HG03439 (cell line): ENCODE measurements at regions not wholly inside any gene's neighbourhood (a gene's known extent, or its start where the extent isn't known, plus 50 kb on each side); places are given as distances from the start of the nearest gene placed in this dataset.
"Not testable (repeated sequence)": the region's sequence is repeated elsewhere in the genome, so short reads cannot be mapped to it uniquely, and the experiment has no call there.

Experiments used
- ATAC-seq: cut with Tn5 transposase; IDR thresholded peaks from one replicate; pipeline ENCODE4 v1.9.1; 2021; ENCODE audit warnings: mild to moderate bottlenecking, moderate library complexity; ENCODE audit not compliant: unreplicated experiment

GRCh38 chr3:16707260-16707659 is 102.0 kb upstream of the DAZL start:
- ATAC-seq: no peak

- ATAC-seq: no peak
Measured at GRCh38 chr3:16708285-16708684, 103.1 kb upstream of the DAZL start.

GRCh38 chr3:16711691-16712090 is 106.5 kb upstream of the DAZL start:
- ATAC-seq: not testable (repeated sequence)

GRCh38 chr3:16715281-16715680 is 110.1 kb upstream of the DAZL start:
- no peak for ATAC-seq

GRCh38 chr3:16719426-16719825 is 114.2 kb upstream of the DAZL start:
- ATAC-seq: no peak

GRCh38 chr3:16720367-16720940 is 115.2 kb upstream of the DAZL start:
- no peak for ATAC-seq

- no peak for ATAC-seq
Measured at GRCh38 chr3:16721494-16721893, 116.3 kb upstream of the DAZL start.

- ATAC-seq: no peak
Measured at GRCh38 chr3:16723978-16724377, 118.8 kb upstream of the DAZL start.

GRCh38 chr3:16724487-16724886 is 119.3 kb upstream of the DAZL start:
- no peak for ATAC-seq

GRCh38 chr3:16725972-16726371 is 120.7 kb upstream of the DAZL start:
- ATAC-seq: no peak

GRCh38 chr3:16728770-16729745 is 123.8 kb upstream of the DAZL start:
- ATAC-seq: no peak

GRCh38 chr3:16738451-16738850 is 133.2 kb upstream of the DAZL start:
- ATAC-seq: no peak

GRCh38 chr3:16739541-16740105 is 134.4 kb upstream of the DAZL start:
- no peak for ATAC-seq

- no peak for ATAC-seq
Measured at GRCh38 chr3:16740515-16740914, 135.3 kb upstream of the DAZL start.

GRCh38 chr3:16741103-16741758 is 136.0 kb upstream of the DAZL start:
- no peak for ATAC-seq

GRCh38 chr3:16741890-16742289 is 136.7 kb upstream of the DAZL start:
- no peak for ATAC-seq

GRCh38 chr3:16743276-16743675 is 138.1 kb upstream of the DAZL start:
- ATAC-seq: no peak

GRCh38 chr3:16759227-16759903 is 125.4 kb upstream of the PLCL2 start:
- no peak for ATAC-seq

- ATAC-seq: no peak
Measured at GRCh38 chr3:16761571-16761970, 123.2 kb upstream of the PLCL2 start.

GRCh38 chr3:16765661-16766060 is 119.1 kb upstream of the PLCL2 start:
- no peak for ATAC-seq

- ATAC-seq: no peak
Measured at GRCh38 chr3:16767006-16767405, 117.7 kb upstream of the PLCL2 start.
